Stimulated activated CD4-positive, alpha-beta T cell treated with anti-CD3 and anti-CD28 coated beads, Interleukin-12 subunit alpha, Interleukin-12 subunit beta, amount 100 ng/mL, for 48 hours (primary cell): ENCODE measurements at regions not wholly inside any gene's neighbourhood (a gene's known extent, or its start where the extent isn't known, plus 50 kb on each side); places are given as distances from the start of the nearest gene placed in this dataset.

ENCODE experiments used
- DNase-seq, 3 donors: peaks; one replicate each; pipeline ENCODE4 v3.0.0-alpha.2; 2020; ENCODE audit warnings: low read depth in 2 of 3, low spot score in 1 of 3

GRCh38 chr3:94935738-94936580 lies 873.1 kb downstream of the NSUN3 start:
- DNase-seq = no peak

- no peak for DNase-seq
These were observed 875.1 kb downstream of the NSUN3 start for GRCh38 chr3:94937980-94938379.

GRCh38 chr3:94946683-94947082 lies 883.8 kb downstream of the NSUN3 start:
- no peak for DNase-seq

GRCh38 chr3:94961423-94962100 lies 898.7 kb downstream of the NSUN3 start:
- DNase-seq = no peak

- no peak for DNase-seq
These were observed 903.1 kb downstream of the NSUN3 start for GRCh38 chr3:94965867-94966475.

GRCh38 chr3:94967196-94967595 lies 904.3 kb downstream of the NSUN3 start:
- DNase-seq = no peak

- DNase-seq = no peak
These were observed 905.7 kb downstream of the NSUN3 start for GRCh38 chr3:94968519-94968918.

- DNase-seq = no peak
These were observed 909.2 kb downstream of the NSUN3 start for GRCh38 chr3:94972066-94972465.

- no peak for DNase-seq
These were observed 915.2 kb downstream of the NSUN3 start for GRCh38 chr3:94978084-94978483.

- no peak for DNase-seq
These were observed 922.9 kb downstream of the NSUN3 start for GRCh38 chr3:94985778-94986177.

GRCh38 chr3:94990952-94991705 lies 928.3 kb downstream of the NSUN3 start:
- DNase-seq = no peak

GRCh38 chr3:94996743-94997142 lies 933.9 kb downstream of the NSUN3 start:
- DNase-seq = no peak

GRCh38 chr3:95002438-95003046 lies 939.7 kb downstream of the NSUN3 start:
- DNase-seq = no peak

- DNase-seq = no peak
These were observed 965.8 kb downstream of the NSUN3 start for GRCh38 chr3:95028688-95029087.

GRCh38 chr3:95029644-95030043 lies 966.8 kb downstream of the NSUN3 start:
- DNase-seq = no peak

- DNase-seq = no peak
These were observed 973.7 kb downstream of the NSUN3 start for GRCh38 chr3:95036526-95037021.

- DNase-seq = no peak
These were observed 974.2 kb downstream of the NSUN3 start for GRCh38 chr3:95037097-95037496.

- no peak for DNase-seq
These were observed 975.1 kb downstream of the NSUN3 start for GRCh38 chr3:95037927-95038326.

- no peak for DNase-seq
These were observed 981.2 kb downstream of the NSUN3 start for GRCh38 chr3:95044101-95044500.

GRCh38 chr3:95048564-95048963 lies 985.7 kb downstream of the NSUN3 start:
- no peak for DNase-seq

- DNase-seq = no peak
These were observed 987.0 kb downstream of the NSUN3 start for GRCh38 chr3:95049841-95050240.
